Endothelial cell of umbilical vein (primary cell): ENCODE measurements at regions not wholly inside any gene's neighbourhood (a gene's known extent, or its start where the extent isn't known, plus 50 kb on each side); places are given as distances from the start of the nearest gene placed in this dataset.

Experiments
- BruUV-seq: library from RNA; stranded (reverse); fragments of 400-500 nt; replicated peaks from 2 replicates; lab custom pipeline; 2021; lab: Mats Ljungman, UMichigan
- CTCF ChIA-PET: fragments of 300-600, 350-600 bp; sonication (Branson Sonifier 250); formaldehyde crosslinking; loops from one replicate; lab custom pipeline; 2021; ENCODE audit warnings: antibody characterized with exemption, inconsistent platforms; lab: Charles Lee
- POLR2A ChIA-PET: fragments of 300-600, 350-600 bp; sonication (Branson Sonifier 250); formaldehyde crosslinking; loops from one replicate; lab custom pipeline; 2021; ENCODE audit warnings: antibody characterized with exemption, inconsistent platforms; lab: Charles Lee
- DNase-seq: peaks from one replicate; pipeline ENCODE4 v3.0.0-alpha.2; 2011; ENCODE audit warnings: low read depth, low spot score
- FAIRE-seq: peaks from 2 replicates; lab custom pipeline; 2011; peaks lifted over from hg19 to GRCh38; lab: Jason Lieb, UNC
- H2AFZ ChIP-seq: 2 replicates; pipeline ENCODE4 v1.6.0; 2012; ENCODE audit warnings: low read depth, low read length, control low read depth, inconsistent platforms
- H3K27ac ChIP-seq: 2 replicates; pipeline ENCODE4 v1.5.1; 2011; ENCODE audit warnings: low read depth, mild to moderate bottlenecking, control low read depth, low read length, moderate library complexity; ENCODE audit not compliant: insufficient read depth
- H3K27me3 ChIP-seq, 2 experiments: 2 replicates each; pipeline versions ENCODE4 v1.6.0 to v1.6.1; 2011; ENCODE audit warnings: low read length in 2 of 2, mixed read lengths in 1 of 2; ENCODE audit not compliant: control insufficient read depth in 2 of 2, insufficient read depth in 2 of 2
- H3K36me3 ChIP-seq, 2 experiments: 2 replicates in 1 of 2; 3 replicates in 1 of 2; pipeline ENCODE4 v1.5.1; 2011; ENCODE audit warnings: low read length in 2 of 2, mild to moderate bottlenecking in 1 of 2, moderate library complexity in 1 of 2; ENCODE audit not compliant: control insufficient read depth in 2 of 2, insufficient read depth in 2 of 2; ENCODE audit errors: extremely low read depth in 1 of 2
- H3K4me1 ChIP-seq: 3 replicates; pipeline ENCODE4 v1.5.1; 2011; ENCODE audit warnings: mild to moderate bottlenecking, low read length; ENCODE audit not compliant: control insufficient read depth, insufficient read depth; ENCODE audit errors: extremely low read depth
- H3K4me2 ChIP-seq: 2 replicates; pipeline ENCODE4 v1.6.1; 2011; ENCODE audit warnings: low read length, control low read depth, mixed read lengths; ENCODE audit not compliant: insufficient read depth
- H3K4me3 ChIP-seq, 3 experiments: fragments of 200-600 bp in 1 of 3; sonication (generic), shearing (Covaris generic) in 1 of 3; replicated peaks in 1 of 3; 2 replicates each; pipeline ENCODE4 v1.5.1; 2011 to 2016; ENCODE audit warnings: control low read depth in 3 of 3, low read length in 3 of 3, mild to moderate bottlenecking in 2 of 3, inconsistent platforms in 1 of 3, low read depth in 1 of 3, moderate library complexity in 1 of 3; ENCODE audit not compliant: insufficient read depth in 1 of 3
- H3K79me2 ChIP-seq: 2 replicates; pipeline ENCODE4 v1.6.0; 2012; ENCODE audit warnings: low read length, inconsistent platforms; ENCODE audit not compliant: control insufficient read depth, insufficient read depth
- H3K9ac ChIP-seq: replicated peaks from 2 replicates; pipeline ENCODE3; 2011; ENCODE audit warnings: low read length, control low read depth; ENCODE audit not compliant: insufficient read depth; ENCODE audit errors: extremely low read depth
- H3K9me1 ChIP-seq: replicated peaks from 3 replicates; pipeline ENCODE4 v1.6.0; 2011; ENCODE audit warnings: mild to moderate bottlenecking, low read length; ENCODE audit not compliant: control insufficient read depth, insufficient read depth; ENCODE audit errors: extremely low read depth
- H3K9me3 ChIP-seq: replicated peaks from 2 replicates; pipeline ENCODE4 v1.5.1; 2012; ENCODE audit warnings: low read length, inconsistent platforms; ENCODE audit not compliant: control insufficient read depth, insufficient read depth
- H4K20me1 ChIP-seq: replicated peaks from 2 replicates; pipeline ENCODE3; 2011; ENCODE audit warnings: mild to moderate bottlenecking, low read length; ENCODE audit not compliant: control insufficient read depth, insufficient read depth; ENCODE audit errors: extremely low read depth
- CTCF ChIP-seq, 2 donors: IDR thresholded peaks; 1 replicate in 1 of 2; 2 replicates in 1 of 2; pipeline ENCODE4 v1.5.1; 2011; ENCODE audit warnings: low read length in 2 of 2, mild to moderate bottlenecking in 2 of 2, moderate library complexity in 2 of 2, control low read depth in 1 of 2, inconsistent platforms in 1 of 2, low read depth in 1 of 2; ENCODE audit not compliant: insufficient read depth in 1 of 2; ENCODE audit errors: extremely low read depth in 1 of 2
- EZH2 ChIP-seq: IDR thresholded peaks from 2 replicates; pipeline ENCODE4 v1.6.1; 2012; ENCODE audit warnings: borderline replicate concordance, low read depth, mild to moderate bottlenecking, moderate library complexity, low read length, inconsistent platforms; ENCODE audit not compliant: severe bottlenecking
- FOS ChIP-seq: IDR thresholded peaks from 2 replicates; pipeline ENCODE4 v1.6.1; 2011; ENCODE audit warnings: mild to moderate bottlenecking, low read length, moderate library complexity, borderline replicate concordance; ENCODE audit not compliant: insufficient read depth
- GATA2 ChIP-seq: IDR thresholded peaks from 2 replicates; pipeline ENCODE4 v1.7.0; 2011; ENCODE audit warnings: low read depth, mild to moderate bottlenecking, moderate library complexity, mixed read lengths, low read length; ENCODE audit not compliant: insufficient read length, insufficient read depth
- JUN ChIP-seq: IDR thresholded peaks from 2 replicates; pipeline ENCODE4 v1.6.1; 2011; ENCODE audit warnings: borderline replicate concordance, low read depth; ENCODE audit not compliant: insufficient read length, insufficient read depth
- MAX ChIP-seq: IDR thresholded peaks from 2 replicates; pipeline ENCODE4 v1.6.1; 2011; ENCODE audit not compliant: insufficient read depth, insufficient read length
- MYC ChIP-seq: IDR thresholded peaks from one replicate; pipeline ENCODE4 v1.6.1; 2011; ENCODE audit warnings: mild to moderate bottlenecking, low read depth, low read length
- POLR2A ChIP-seq: IDR thresholded peaks from 2 replicates; pipeline ENCODE4 v1.6.1; 2012; ENCODE audit warnings: low read depth, mild to moderate bottlenecking, control low read depth, low read length
- POLR2AphosphoS5 ChIP-seq: IDR thresholded peaks from 2 replicates; pipeline ENCODE4 v1.6.1; 2012; ENCODE audit warnings: low read depth, mild to moderate bottlenecking, control low read depth, low read length, moderate library complexity; ENCODE audit not compliant: insufficient read depth
- dilution Hi-C: fragments of 300-500 bp; cut with MboI; formaldehyde crosslinking; loops from one replicate; pipeline ENCODE4 v1.15.0; 2019; ENCODE audit warnings: low sequenced_read_pairs; ENCODE audit not compliant: extremely low pct_ligation_motif_present
- intact Hi-C: fragments of 100-400 bp; cut with micrococcal nuclease; formaldehyde crosslinking; loops from one replicate; pipeline ENCODE4 v1.10.0; 2022

- Histone ChIP-seq H3K36me3 (no peaks in the 10 kb centered on the region), H3K9ac (no peak overlapping the region), H3K27me3 (peaks cover 0 to 2% of the 10 kb centered on the region in 2 experiments), H3K9me1 (no peaks in the 10 kb centered on the region), H3K4me2 (no peak overlapping the region), H2AFZ (no peak overlapping the region), H3K27ac (no peak overlapping the region), H3K79me2 (no peaks in the 10 kb centered on the region), H3K4me1 (no peaks in the 10 kb centered on the region), H3K9me3 (no peaks in the 10 kb centered on the region), H3K4me3 (no peak overlapping the region), H4K20me1 (no peaks in the 10 kb centered on the region)
- DNase-seq (no peak), FAIRE-seq (no peak)
- dilution Hi-C loops, result no loop called here
- BruUV-seq, result no TSS peak
- POLR2A ChIA-PET, result no interaction called here
- no peak for TF ChIP-seq MYC
- no peak for TF ChIP-seq GATA2
- no peak for TF ChIP-seq POLR2AphosphoS5
- no peak for TF ChIP-seq CTCF (IDR thresholded peaks at IDR 0.05; ENCODE audit: extremely low read depth in 1 of 2, insufficient read depth in 1 of 2, low read depth in 1 of 2, low read length in 2 of 2)
- no peak for TF ChIP-seq FOS
- no peak for TF ChIP-seq EZH2
- TF ChIP-seq MAX, result no peak
- no peak for TF ChIP-seq JUN
- TF ChIP-seq POLR2A, result no peak
- CTCF ChIA-PET, result interaction anchor here (1.6 kb wide), 1 partner anchor 9 kb away, joined by 5 read pairs; no protein-coding TSS in a partner anchor
- intact Hi-C loops, result no loop called here
These were observed 176.5 kb downstream of the SNX18 start for GRCh38 chr5:54693936-54694657.
